GM10248 (cell line): ENCODE measurements at regions not wholly inside any gene's neighbourhood (a gene's known extent, or its start where the extent isn't known, plus 50 kb on each side); places are given as distances from the start of the nearest gene placed in this dataset.

ENCODE experiments used
- CTCF ChIA-PET: fragments of 300-600 bp; sonication (Branson Sonifier 250); formaldehyde crosslinking; extraction: SDS; loops from one replicate; lab custom pipeline; 2021; ENCODE audit warnings: antibody characterized with exemption; lab: Yijun Ruan, JAX
- POLR2A ChIA-PET: fragments of 350-650 bp; sonication (Branson Sonifier 250); formaldehyde crosslinking; extraction: SDS; loops from one replicate; lab custom pipeline; 2020; ENCODE audit warnings: antibody characterized with exemption; lab: Yijun Ruan, JAX
- DNase-seq: peaks from one replicate; pipeline ENCODE4 v3.0.0; 2012; ENCODE audit errors: extremely low spot score
- CTCF ChIP-seq: IDR thresholded peaks from 2 replicates; pipeline ENCODE4 v1.5.1; 2012; ENCODE audit warnings: mild to moderate bottlenecking, low read depth; ENCODE audit errors: extremely low read depth, missing control alignments, control extremely low read depth

GRCh38 chr3:146974001-146974400 is 368.9 kb upstream of the PLSCR5 start:
- no peak for DNase-seq
- TF ChIP-seq CTCF = no peak
- POLR2A ChIA-PET = no interaction called here
- CTCF ChIA-PET = no interaction called here

DNA sequence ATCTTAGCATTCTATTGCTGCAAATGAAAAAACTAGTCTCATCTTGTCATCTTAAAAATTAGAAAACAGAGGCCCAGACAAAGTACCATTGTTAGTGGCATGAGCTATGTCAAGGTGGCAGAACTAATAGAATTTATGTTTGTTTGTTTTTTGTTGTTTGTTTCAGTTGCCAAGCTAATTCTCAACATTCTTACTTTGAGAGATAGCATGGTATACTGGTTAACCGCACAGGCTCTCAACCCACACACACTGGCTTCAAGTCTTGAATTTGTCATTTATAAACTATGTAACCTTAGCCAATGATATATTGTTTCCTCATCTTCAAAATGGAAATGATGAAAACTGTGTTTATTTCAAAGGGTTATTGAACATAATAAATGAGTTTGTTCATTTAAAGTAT is 367.6 kb upstream of the PLSCR5 start:
- no peak for DNase-seq
- ChIA-PET CTCF (interaction anchor here (2.2 kb wide), 1 partner anchor 8 kb away, joined by 7 read pairs; no protein-coding TSS in a partner anchor), POLR2A (no interaction called here)
- TF ChIP-seq CTCF = no peak

DNA sequence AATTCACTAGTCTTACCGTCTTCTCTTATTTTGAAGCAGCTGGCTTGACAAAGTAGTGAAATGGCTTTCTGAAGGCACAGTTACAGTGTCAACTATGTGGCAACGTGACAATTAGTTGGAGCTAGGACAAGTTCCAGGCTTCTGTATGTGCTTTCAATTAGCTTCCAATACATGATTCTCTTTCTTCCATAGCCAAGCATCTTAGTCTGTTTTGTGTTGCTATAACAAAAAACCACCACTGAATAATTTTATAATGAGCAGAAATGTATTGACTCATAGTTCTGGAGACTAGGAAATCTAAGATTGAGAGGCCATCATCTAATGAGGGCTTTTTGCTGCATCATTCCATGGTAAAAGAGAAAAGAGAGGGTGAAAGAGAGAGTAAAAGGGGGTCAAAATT is 365.1 kb upstream of the PLSCR5 start:
- CTCF ChIA-PET = interaction anchor here (1.4 kb wide), 1 partner anchor 21 kb away, joined by 3 read pairs; no protein-coding TSS in a partner anchor

DNA sequence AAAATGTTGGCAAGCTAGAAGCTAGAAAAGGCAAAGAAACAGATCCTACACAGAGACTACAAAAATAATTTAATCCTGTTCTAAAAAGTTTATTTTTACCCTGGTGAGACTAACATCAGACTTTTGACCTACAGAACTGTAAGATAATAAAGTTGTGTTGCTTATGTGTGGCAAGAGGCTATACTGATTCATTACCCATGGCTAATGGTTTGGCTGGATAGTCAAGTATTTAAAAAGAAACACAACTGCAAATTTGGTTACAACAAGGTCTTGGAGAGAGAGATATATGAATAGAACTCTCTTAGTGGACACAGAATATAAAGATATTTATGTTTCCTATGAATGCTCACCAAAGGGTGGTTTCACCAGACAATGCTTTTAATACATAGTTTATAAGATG is 364.2 kb upstream of the PLSCR5 start:
- DNase-seq = no peak
- CTCF ChIA-PET = no interaction called here
- POLR2A ChIA-PET = no interaction called here
- TF ChIP-seq CTCF = no peak

More for the DNA sequence above, 365.1 kb upstream of the PLSCR5 start:
- POLR2A ChIA-PET = no interaction called here
- no peak for DNase-seq
- no peak for TF ChIP-seq CTCF

GRCh38 chr3:146968204-146968651 is 363.1 kb upstream of the PLSCR5 start:
- CTCF ChIA-PET = no interaction called here
- POLR2A ChIA-PET = no interaction called here
- DNase-seq = no peak

GRCh38 chr3:146967783-146968182 is 362.6 kb upstream of the PLSCR5 start:
- ChIA-PET POLR2A (no interaction called here), CTCF (no interaction called here)
- no peak for DNase-seq
- no peak for TF ChIP-seq CTCF

More at GRCh38 chr3:146968204-146968651, 363.1 kb upstream of the PLSCR5 start:
- TF ChIP-seq CTCF = no peak

GRCh38 chr3:146966124-146966523 is 361.0 kb upstream of the PLSCR5 start:
- TF ChIP-seq CTCF = no peak
- no peak for DNase-seq
- POLR2A ChIA-PET = no interaction called here
- CTCF ChIA-PET = interaction anchor here (1.1 kb wide), 1 partner anchor 8 kb away, joined by 5 read pairs; no protein-coding TSS in a partner anchor
